Panc1 (cell line): ENCODE measurements at regions not wholly inside any gene's neighbourhood (a gene's known extent, or its start where the extent isn't known, plus 50 kb on each side); places are given as distances from the start of the nearest gene placed in this dataset.

ENCODE experiments used
- ATAC-seq: fragments of 200-7000 bp; cut with Tn5 transposase; 2 replicates; pipeline ENCODE4 v1.9.1; 2020; ENCODE audit warnings: mild to moderate bottlenecking, moderate library complexity
- BruUV-seq: library from RNA; stranded (reverse); fragments of 400-500 nt; replicated peaks from 2 replicates; lab custom pipeline; 2021; lab: Mats Ljungman, UMichigan
- CTCF ChIA-PET: fragments of 300-600 bp; sonication (Branson Sonifier 250); formaldehyde crosslinking; loops from one replicate; lab custom pipeline; 2022; ENCODE audit warnings: antibody characterized with exemption; lab: Charles Lee
- POLR2A ChIA-PET: fragments of 300-600 bp; sonication (Branson Sonifier 250); formaldehyde crosslinking; loops from one replicate; lab custom pipeline; 2022; ENCODE audit warnings: antibody characterized with exemption; lab: Charles Lee
- DNase-seq: peaks from one replicate; pipeline ENCODE4 v3.0.0-alpha.2; 2010; ENCODE audit warnings: low read depth, low spot score
- H3K27ac ChIP-seq: 2 replicates; pipeline ENCODE4 v1.5.1; 2011; ENCODE audit warnings: mild to moderate bottlenecking, low read length, inconsistent platforms
- H3K27me3 ChIP-seq: fragments of 200-500 bp; sonication (Bioruptor generic); 2 replicates; pipeline ENCODE4 v1.6.0; 2014; ENCODE audit warnings: low read length, inconsistent platforms; ENCODE audit not compliant: control insufficient read depth, insufficient read depth
- H3K36me3 ChIP-seq: fragments of 200-500 bp; sonication (Bioruptor generic); 2 replicates; pipeline ENCODE4 v1.5.1; 2014; ENCODE audit warnings: inconsistent platforms, mild to moderate bottlenecking, low read length, moderate library complexity; ENCODE audit not compliant: control insufficient read depth, insufficient read depth
- H3K4me1 ChIP-seq: 2 replicates; pipeline ENCODE4 v1.5.1; 2011; ENCODE audit warnings: inconsistent platforms, mild to moderate bottlenecking, low read length, moderate library complexity; ENCODE audit not compliant: control insufficient read depth, insufficient read depth
- H3K4me3 ChIP-seq, 2 experiments: 2 replicates each; pipeline ENCODE4 v1.5.1; 2011 to 2012; ENCODE audit warnings: low read depth in 2 of 2, low read length in 2 of 2, mild to moderate bottlenecking in 2 of 2, inconsistent platforms in 1 of 2, moderate library complexity in 1 of 2
- H3K9me3 ChIP-seq: fragments of 200-500 bp; sonication (Bioruptor generic); 2 replicates; pipeline ENCODE4 v1.5.1; 2014; ENCODE audit warnings: low read depth, mild to moderate bottlenecking, inconsistent platforms, low read length, moderate library complexity; ENCODE audit not compliant: control insufficient read depth, insufficient read depth
- CTCF ChIP-seq: fragments of 450-650 bp; IDR thresholded peaks from 2 replicates; pipeline ENCODE4 v1.5.1; 2017; ENCODE audit warnings: mild to moderate bottlenecking
- POLR2AphosphoS5 ChIP-seq: IDR thresholded peaks from 2 replicates; pipeline ENCODE4 v1.6.1; 2012; ENCODE audit warnings: mild to moderate bottlenecking, low read depth, low read length, moderate library complexity
- REST ChIP-seq, 2 experiments: IDR thresholded peaks; 2 replicates each; pipeline ENCODE4 v1.6.1; 2011 to 2012; ENCODE audit warnings: low read depth in 2 of 2, control low read depth in 1 of 2, low read length in 1 of 2, mild to moderate bottlenecking in 1 of 2, moderate library complexity in 1 of 2; ENCODE audit not compliant: insufficient read depth in 1 of 2
- SIN3A ChIP-seq: IDR thresholded peaks from 2 replicates; pipeline ENCODE4 v1.6.1; 2012; ENCODE audit warnings: low read depth, mild to moderate bottlenecking, low read length, moderate library complexity, borderline replicate concordance; ENCODE audit not compliant: insufficient read depth
- TCF7L2 ChIP-seq: IDR thresholded peaks from 2 replicates; pipeline ENCODE4 v1.6.1; 2011; ENCODE audit warnings: mild to moderate bottlenecking, low read depth, low read length, inconsistent platforms
- in situ Hi-C: cut with HindIII; loops from 2 replicates; pipeline ENCODE4 v1.10.0; 2016; ENCODE audit warnings: low sequenced_read_pairs, low pct_unique_long_range_greater_than_20kb
- intact Hi-C: fragments of 100-400 bp; cut with micrococcal nuclease; formaldehyde crosslinking; loops from one replicate; pipeline ENCODE4 v1.10.0; 2022; ENCODE audit not compliant: unreplicated experiment

DNA sequence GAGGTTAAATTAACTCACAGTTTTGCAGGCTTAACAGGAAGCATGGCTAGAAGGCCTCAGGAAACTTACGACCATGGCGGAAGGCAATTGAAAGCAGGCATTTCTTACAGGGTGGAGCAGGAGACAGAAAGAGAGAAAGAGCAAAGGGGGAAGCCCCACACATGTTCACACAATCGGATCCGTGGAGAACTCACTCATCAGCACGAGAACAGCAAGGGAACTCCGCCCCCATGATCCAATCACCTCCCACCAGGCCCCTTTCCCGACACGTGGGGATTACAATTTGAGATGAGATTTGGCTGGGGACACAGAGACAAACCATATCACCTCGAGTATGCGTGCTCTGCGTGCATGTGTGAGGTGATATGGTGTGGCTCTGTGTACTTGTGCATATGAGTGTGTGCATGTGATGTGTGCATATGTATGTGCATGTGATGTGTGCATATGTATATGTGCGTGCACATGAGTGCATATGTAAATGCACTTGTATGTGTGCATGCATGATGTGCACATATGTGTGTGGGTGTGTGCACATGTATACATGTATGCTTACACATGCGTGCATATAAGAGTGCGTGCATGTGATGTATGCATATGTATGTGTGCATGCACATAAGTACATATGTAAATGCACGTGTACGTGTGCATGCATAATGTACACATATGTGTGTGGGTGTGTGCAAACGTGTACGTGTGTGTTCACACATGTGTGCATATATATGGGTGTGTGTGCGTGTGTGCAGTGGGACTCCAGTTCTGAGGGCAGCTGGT is 108.7 kb upstream of the HDAC4 start:
- POLR2A ChIA-PET, result no interaction called here
- H3K27ac ChIP-seq, result no peak overlapping the region
- CTCF ChIA-PET, result no interaction called here
- H3K27me3 ChIP-seq, result no peaks in the 10 kb centered on the region
- intact Hi-C loops, result no loop called here
- H3K36me3 ChIP-seq, result no peaks in the 10 kb centered on the region
- TF ChIP-seq SIN3A (no peak), TCF7L2 (no peak), REST (IDR thresholded peaks at IDR 0.05; ENCODE audit: insufficient read depth in 1 of 2, low read depth in 2 of 2, low read length in 1 of 2) (no peak), CTCF (no peak), POLR2AphosphoS5 (no peak)
- no peaks in the 10 kb centered on the region for H3K9me3 ChIP-seq
- BruUV-seq, result no TSS peak
- H3K4me1 ChIP-seq, result no peaks in the 10 kb centered on the region
- in situ Hi-C loops, result no loop called here
- ATAC-seq, result no peak
- no peak overlapping the region for H3K4me3 ChIP-seq
- no peak for DNase-seq

GRCh38 chr2:239508261-239508660 is 107.4 kb upstream of the HDAC4 start:
- Histone ChIP-seq H3K27ac (no peak overlapping the region), H3K4me3 (no peak overlapping the region), H3K4me1 (no peaks in the 10 kb centered on the region), H3K27me3 (no peaks in the 10 kb centered on the region), H3K9me3 (no peaks in the 10 kb centered on the region), H3K36me3 (no peaks in the 10 kb centered on the region)
- ATAC-seq (no peak), DNase-seq (no peak)
- in situ Hi-C loops, result no loop called here
- BruUV-seq, result no TSS peak
- ChIA-PET CTCF (no interaction called here), POLR2A (no interaction called here)
- intact Hi-C loops, result no loop called here
- TF ChIP-seq SIN3A, result no peak
- TF ChIP-seq REST (IDR thresholded peaks at IDR 0.05; ENCODE audit: insufficient read depth in 1 of 2, low read depth in 2 of 2, low read length in 1 of 2), result no peak
- no peak for TF ChIP-seq POLR2AphosphoS5
